Hepatocyte (in vitro differentiated cells): ENCODE measurements at regions not wholly inside any gene's neighbourhood (a gene's known extent, or its start where the extent isn't known, plus 50 kb on each side); places are given as distances from the start of the nearest gene placed in this dataset.

Experiments
- DNase-seq: peaks from one replicate; pipeline ENCODE4 v3.0.0-alpha.2; 2016; ENCODE audit warnings: low spot score
- H2AFZ ChIP-seq: fragments of 200-600 bp; sonication (generic); 2 replicates; pipeline ENCODE4 v1.6.0; 2016; ENCODE audit warnings: antibody characterized with exemption, mild to moderate bottlenecking
- H3K27ac ChIP-seq: fragments of 200-600 bp; sonication (generic); 2 replicates; pipeline ENCODE4 v1.5.1; 2016; ENCODE audit warnings: mild to moderate bottlenecking
- H3K27me3 ChIP-seq: fragments of 200-600 bp; sonication (generic); 2 replicates; pipeline ENCODE4 v1.6.1; 2016
- H3K36me3 ChIP-seq: fragments of 200-600 bp; sonication (generic); replicated peaks from 2 replicates; pipeline ENCODE4 v1.5.1; 2016; ENCODE audit warnings: low read depth; ENCODE audit not compliant: insufficient read depth
- H3K4me1 ChIP-seq: fragments of 200-600 bp; sonication (generic); 2 replicates; pipeline ENCODE4 v1.5.1; 2016; ENCODE audit warnings: mild to moderate bottlenecking, moderate library complexity; ENCODE audit not compliant: insufficient read depth
- H3K4me2 ChIP-seq: fragments of 200-600 bp; sonication (generic); 2 replicates; pipeline ENCODE4 v1.6.0; 2016
- H3K4me3 ChIP-seq: fragments of 200-600 bp; sonication (generic); 2 replicates; pipeline ENCODE4 v1.5.1; 2016; ENCODE audit warnings: mild to moderate bottlenecking
- H3K79me2 ChIP-seq: fragments of 200-600 bp; sonication (generic); 2 replicates; pipeline ENCODE4 v1.6.0; 2017; ENCODE audit warnings: mild to moderate bottlenecking
- H3K9me2 ChIP-seq: fragments of 200-600 bp; sonication (generic); replicated peaks from 2 replicates; pipeline ENCODE4 v1.6.0; 2017; ENCODE audit warnings: mild to moderate bottlenecking; ENCODE audit not compliant: insufficient read depth
- H3K9me3 ChIP-seq: fragments of 200-600 bp; sonication (generic); 2 replicates; pipeline ENCODE4 v1.5.1; 2016; ENCODE audit warnings: low read depth, mild to moderate bottlenecking
- H4K20me1 ChIP-seq: fragments of 200-600 bp; sonication (generic); 2 replicates; pipeline ENCODE4 v1.6.0; 2016; ENCODE audit warnings: mild to moderate bottlenecking; ENCODE audit not compliant: insufficient read depth, poor library complexity, severe bottlenecking
- EZH2 ChIP-seq: fragments of 200-600 bp; sonication (generic); IDR thresholded peaks from 2 replicates; pipeline ENCODE4 v1.6.1; 2016; ENCODE audit warnings: antibody characterized with exemption, mild to moderate bottlenecking, borderline replicate concordance
- EZH2phosphoT487 ChIP-seq: fragments of 200-600 bp; sonication (generic); IDR thresholded peaks from one replicate; pipeline ENCODE4 v1.6.1; 2018; ENCODE audit warnings: antibody characterized with exemption, mild to moderate bottlenecking, low read depth, moderate library complexity; ENCODE audit not compliant: unreplicated experiment, severe bottlenecking
- WGBS: methylation state at CpG from one replicate; pipeline ENCODE4 v1.1.6; 2016; ENCODE audit warnings: low lambda C conversion rate; ENCODE audit errors: missing lambda C conversion rate; 5-methylcytosine and 5-hydroxymethylcytosine counted together
- TF ChIP-seq, protein P1 (sequence below): fragments of 200-600 bp; sonication (generic); IDR thresholded peaks from 2 replicates; pipeline ENCODE4 v1.5.1; 2016; ENCODE audit warnings: antibody characterized with exemption, mild to moderate bottlenecking; ENCODE audit not compliant: poor library complexity

DNA sequence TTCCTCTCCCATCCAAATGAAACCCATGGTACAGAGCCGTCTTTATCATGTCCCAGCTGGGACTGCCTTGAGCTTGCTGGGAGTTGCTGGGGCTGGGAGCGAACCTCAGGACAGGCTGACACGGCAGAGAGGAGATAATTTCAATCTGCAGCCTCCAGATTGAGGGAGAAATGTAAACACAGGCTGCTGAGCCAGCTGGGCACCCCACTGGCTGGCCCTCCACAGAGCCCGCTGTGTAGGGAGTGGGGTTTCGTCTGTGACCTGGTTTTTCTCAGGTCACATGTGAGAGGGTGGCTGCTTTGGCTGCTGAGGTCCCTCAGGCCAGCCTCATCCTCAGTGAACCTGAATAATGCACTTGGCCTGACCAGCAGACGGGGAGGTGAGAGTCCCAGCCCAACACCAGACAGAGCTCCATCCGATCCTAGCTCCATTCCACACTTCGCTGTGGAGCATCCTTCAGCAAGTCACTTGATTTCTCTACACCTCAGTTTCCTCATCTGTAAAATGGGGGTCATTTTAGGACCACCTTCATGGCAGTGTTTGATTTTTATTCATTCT, 121.6 kb upstream of the MRPS22 start:
- DNase-seq: no peak
- H3K79me2 ChIP-seq: no peaks in the 10 kb centered on the region

DNA sequence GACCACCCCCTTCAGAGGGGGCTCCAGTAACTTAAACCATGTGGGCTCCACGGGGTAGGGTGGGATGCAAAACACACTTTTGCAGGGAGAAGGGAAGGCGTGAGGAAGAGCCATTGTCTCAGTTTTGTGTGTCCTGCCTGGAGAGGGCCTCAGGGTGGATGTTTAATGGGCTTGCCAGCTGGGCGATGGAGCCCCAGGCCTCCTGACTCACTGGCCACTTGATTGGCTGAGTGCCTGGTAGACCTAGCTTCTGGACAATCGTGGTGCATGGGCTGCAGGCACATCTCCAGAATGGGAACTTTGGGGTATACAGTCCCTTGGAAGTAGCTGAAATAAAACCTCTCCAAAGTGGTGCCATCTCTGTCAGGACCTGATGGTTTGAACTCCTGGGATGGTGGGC, 118.3 kb upstream of the MRPS22 start:
- Histone ChIP-seq H3K4me3 (no peak overlapping the region), H3K27ac (no peak overlapping the region), H3K9me3 (no peaks in the 10 kb centered on the region), H3K27me3 (no peaks in the 10 kb centered on the region), H3K9me2 (no peaks in the 10 kb centered on the region), H4K20me1 (no peaks in the 10 kb centered on the region), H3K79me2 (no peaks in the 10 kb centered on the region), H3K4me1 (peaks cover 4% of the 10 kb centered on the region), H3K36me3 (no peaks in the 10 kb centered on the region), H3K4me2 (no peak overlapping the region), H2AFZ (no peak overlapping the region)
- no peak for DNase-seq
- 71% methylated on average over 4 of the region's 4 CpGs for WGBS
- TF ChIP-seq EZH2 (no peak), EZH2phosphoT487 (no peak)
- TF ChIP-seq, protein P1, sequence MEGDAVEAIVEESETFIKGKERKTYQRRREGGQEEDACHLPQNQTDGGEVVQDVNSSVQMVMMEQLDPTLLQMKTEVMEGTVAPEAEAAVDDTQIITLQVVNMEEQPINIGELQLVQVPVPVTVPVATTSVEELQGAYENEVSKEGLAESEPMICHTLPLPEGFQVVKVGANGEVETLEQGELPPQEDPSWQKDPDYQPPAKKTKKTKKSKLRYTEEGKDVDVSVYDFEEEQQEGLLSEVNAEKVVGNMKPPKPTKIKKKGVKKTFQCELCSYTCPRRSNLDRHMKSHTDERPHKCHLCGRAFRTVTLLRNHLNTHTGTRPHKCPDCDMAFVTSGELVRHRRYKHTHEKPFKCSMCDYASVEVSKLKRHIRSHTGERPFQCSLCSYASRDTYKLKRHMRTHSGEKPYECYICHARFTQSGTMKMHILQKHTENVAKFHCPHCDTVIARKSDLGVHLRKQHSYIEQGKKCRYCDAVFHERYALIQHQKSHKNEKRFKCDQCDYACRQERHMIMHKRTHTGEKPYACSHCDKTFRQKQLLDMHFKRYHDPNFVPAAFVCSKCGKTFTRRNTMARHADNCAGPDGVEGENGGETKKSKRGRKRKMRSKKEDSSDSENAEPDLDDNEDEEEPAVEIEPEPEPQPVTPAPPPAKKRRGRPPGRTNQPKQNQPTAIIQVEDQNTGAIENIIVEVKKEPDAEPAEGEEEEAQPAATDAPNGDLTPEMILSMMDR: no peak

More for the DNA sequence above, 121.6 kb upstream of the MRPS22 start:
- no peak overlapping the region for H3K4me3 ChIP-seq
- 73% methylated on average over 8 of the region's 8 CpGs for WGBS
- H2AFZ ChIP-seq: no peak overlapping the region
- H3K4me1 ChIP-seq: no peaks in the 10 kb centered on the region
- H3K9me3 ChIP-seq: no peaks in the 10 kb centered on the region
- no peaks in the 10 kb centered on the region for H3K9me2 ChIP-seq
- H3K4me2 ChIP-seq: no peak overlapping the region
- H3K27me3 ChIP-seq: no peaks in the 10 kb centered on the region
- no peaks in the 10 kb centered on the region for H3K36me3 ChIP-seq
- H4K20me1 ChIP-seq: no peaks in the 10 kb centered on the region
- H3K27ac ChIP-seq: no peak overlapping the region
- TF ChIP-seq, protein P1: no peak
- TF ChIP-seq EZH2phosphoT487 (no peak), EZH2 (no peak)

DNA sequence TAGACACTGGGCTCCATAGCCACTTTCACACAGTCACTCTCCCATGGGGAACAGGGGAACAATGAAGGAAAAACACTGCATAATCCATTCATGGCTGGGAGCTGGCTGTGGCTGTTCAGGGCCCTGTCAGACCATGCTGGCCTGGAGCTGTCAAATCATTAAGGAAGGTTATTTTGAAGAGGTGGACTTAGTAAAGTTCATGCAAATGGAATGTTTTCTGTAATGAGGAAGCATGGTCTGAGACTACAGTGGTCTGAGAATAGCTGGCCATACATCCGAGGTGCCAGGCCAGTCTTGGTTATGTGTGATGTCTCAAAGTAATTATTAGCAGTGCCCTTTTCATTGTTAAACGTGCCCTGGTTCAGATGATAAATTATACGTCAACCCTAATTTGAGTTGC, 117.1 kb upstream of the MRPS22 start:
- Histone ChIP-seq H3K27me3 (no peaks in the 10 kb centered on the region), H3K9me2 (no peaks in the 10 kb centered on the region), H3K36me3 (no peaks in the 10 kb centered on the region), H2AFZ (no peak overlapping the region), H3K27ac (no peak overlapping the region), H3K9me3 (no peaks in the 10 kb centered on the region), H3K4me2 (no peak overlapping the region), H4K20me1 (no peaks in the 10 kb centered on the region), H3K4me3 (no peak overlapping the region), H3K79me2 (no peaks in the 10 kb centered on the region), H3K4me1 (peaks cover 4% of the 10 kb centered on the region)
- no peak for TF ChIP-seq EZH2phosphoT487
- TF ChIP-seq, protein P1: no peak
- TF ChIP-seq EZH2: no peak
- WGBS: 90% methylated on average over 3 of the region's 3 CpGs
- DNase-seq: no peak

DNA sequence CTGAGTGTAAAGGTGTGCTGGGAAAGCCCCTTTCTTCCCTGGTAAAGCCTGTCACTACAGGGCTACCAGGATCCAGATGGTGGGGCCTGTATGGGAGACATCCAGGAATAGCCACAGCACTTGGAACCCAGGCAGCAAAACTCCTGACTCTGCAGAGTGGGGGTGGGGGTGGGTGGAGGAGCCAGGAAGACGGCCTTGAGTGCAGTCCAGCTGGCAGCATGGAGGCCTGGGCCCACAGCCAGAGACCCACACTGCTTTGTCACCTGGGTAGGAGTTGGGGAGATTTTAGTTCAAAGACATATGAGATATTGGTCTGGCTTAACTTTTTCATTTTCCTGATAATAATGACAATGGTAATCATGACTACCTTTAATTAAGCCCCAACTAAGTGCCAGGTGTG, 116.7 kb upstream of the MRPS22 start:
- no peak overlapping the region for H3K4me2 ChIP-seq
- H3K27ac ChIP-seq: no peak overlapping the region
- H3K27me3 ChIP-seq: no peaks in the 10 kb centered on the region
- 91% methylated on average over 1 of the region's 1 CpG for WGBS
- H3K4me3 ChIP-seq: no peak overlapping the region
- H4K20me1 ChIP-seq: no peaks in the 10 kb centered on the region
- no peaks in the 10 kb centered on the region for H3K9me2 ChIP-seq
- H3K4me1 ChIP-seq: peaks cover 4% of the 10 kb centered on the region
- no peaks in the 10 kb centered on the region for H3K79me2 ChIP-seq
- TF ChIP-seq EZH2 (no peak), EZH2phosphoT487 (no peak)
- TF ChIP-seq, protein P1: no peak
- H3K9me3 ChIP-seq: no peaks in the 10 kb centered on the region
- no peak for DNase-seq
- no peak overlapping the region for H2AFZ ChIP-seq
- no peaks in the 10 kb centered on the region for H3K36me3 ChIP-seq
